ENCODE measurements at regions not wholly inside any gene's neighbourhood (a gene's known extent, or its start where the extent isn't known, plus 50 kb on each side); places are given as distances from the start of the nearest gene placed in this dataset.

- TF ChIP-seq, protein P1, sequence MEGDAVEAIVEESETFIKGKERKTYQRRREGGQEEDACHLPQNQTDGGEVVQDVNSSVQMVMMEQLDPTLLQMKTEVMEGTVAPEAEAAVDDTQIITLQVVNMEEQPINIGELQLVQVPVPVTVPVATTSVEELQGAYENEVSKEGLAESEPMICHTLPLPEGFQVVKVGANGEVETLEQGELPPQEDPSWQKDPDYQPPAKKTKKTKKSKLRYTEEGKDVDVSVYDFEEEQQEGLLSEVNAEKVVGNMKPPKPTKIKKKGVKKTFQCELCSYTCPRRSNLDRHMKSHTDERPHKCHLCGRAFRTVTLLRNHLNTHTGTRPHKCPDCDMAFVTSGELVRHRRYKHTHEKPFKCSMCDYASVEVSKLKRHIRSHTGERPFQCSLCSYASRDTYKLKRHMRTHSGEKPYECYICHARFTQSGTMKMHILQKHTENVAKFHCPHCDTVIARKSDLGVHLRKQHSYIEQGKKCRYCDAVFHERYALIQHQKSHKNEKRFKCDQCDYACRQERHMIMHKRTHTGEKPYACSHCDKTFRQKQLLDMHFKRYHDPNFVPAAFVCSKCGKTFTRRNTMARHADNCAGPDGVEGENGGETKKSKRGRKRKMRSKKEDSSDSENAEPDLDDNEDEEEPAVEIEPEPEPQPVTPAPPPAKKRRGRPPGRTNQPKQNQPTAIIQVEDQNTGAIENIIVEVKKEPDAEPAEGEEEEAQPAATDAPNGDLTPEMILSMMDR (IDR thresholded peaks at IDR 0.05; ENCODE audit: low read depth, low read length, poor library complexity, severe bottlenecking): no peak
- TF ChIP-seq EZH2phosphoT487 (IDR thresholded peaks at IDR 0.05; ENCODE audit: borderline replicate concordance, low read length): no peak
Observed at GRCh38 chr10:129320340-129320739, 146.7 kb upstream of the MGMT start.

Measured in DOHH2 (cell line).